Activated naive CD4-positive, alpha-beta T cell treated with anti-CD3 and anti-CD28 coated beads, Interleukin-2, amount 50 U/mL, for 24 hours (primary cell): ENCODE measurements at regions not wholly inside any gene's neighbourhood (a gene's known extent, or its start where the extent isn't known, plus 50 kb on each side); places are given as distances from the start of the nearest gene placed in this dataset.

Experiments used
- H3K27ac Mint-ChIP-seq: one replicate; pipeline ENCODE4 v1.8.0; 2021; ENCODE audit warnings: mild to moderate bottlenecking, mixed read lengths
- H3K27me3 Mint-ChIP-seq: one replicate; pipeline ENCODE4 v1.8.0; 2021; ENCODE audit warnings: mixed read lengths
- H3K36me3 Mint-ChIP-seq: one replicate; pipeline ENCODE4 v1.8.0; 2021; ENCODE audit warnings: mixed read lengths
- H3K4me1 Mint-ChIP-seq: one replicate; pipeline ENCODE4 v1.8.0; 2021; ENCODE audit warnings: mixed read lengths
- H3K4me3 Mint-ChIP-seq: one replicate; pipeline ENCODE4 v1.8.0; 2021; ENCODE audit warnings: mild to moderate bottlenecking, mixed read lengths
- H3K9me3 Mint-ChIP-seq: one replicate; pipeline ENCODE4 v1.8.0; 2021; ENCODE audit warnings: mixed read lengths

DNA sequence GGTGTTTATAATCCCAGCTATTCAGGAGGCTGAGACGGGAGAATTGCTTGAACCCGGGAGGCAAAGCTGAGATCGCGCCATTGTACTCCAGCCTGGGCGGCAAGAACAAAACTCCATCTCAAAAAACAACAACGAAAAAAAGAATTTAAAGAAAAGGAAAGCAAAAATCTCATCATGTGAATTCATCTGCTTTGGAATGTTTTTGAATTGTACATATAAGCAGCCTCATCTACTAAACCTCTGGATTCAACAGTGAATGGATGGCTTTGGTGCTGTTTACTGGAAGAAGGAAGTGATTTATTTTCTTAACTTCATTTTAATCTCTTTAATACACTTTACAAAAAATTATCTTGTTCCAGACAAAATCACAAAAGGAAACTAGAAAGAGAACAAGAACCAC is 51.8 kb upstream of the PNRC1 start:
- H3K4me1 Mint-ChIP-seq, result no peaks in the 10 kb centered on the region
- H3K4me3 Mint-ChIP-seq, result no peak overlapping the region
- no peaks in the 10 kb centered on the region for H3K36me3 Mint-ChIP-seq
- H3K9me3 Mint-ChIP-seq, result no peaks in the 10 kb centered on the region
- no peak overlapping the region for H3K27ac Mint-ChIP-seq
- H3K27me3 Mint-ChIP-seq, result no peaks in the 10 kb centered on the region

GRCh38 chr6:89027756-89028155 is 52.8 kb upstream of the PNRC1 start:
- H3K36me3 Mint-ChIP-seq, result no peaks in the 10 kb centered on the region
- no peak overlapping the region for H3K27ac Mint-ChIP-seq
- no peaks in the 10 kb centered on the region for H3K4me1 Mint-ChIP-seq
- H3K4me3 Mint-ChIP-seq, result no peak overlapping the region
- H3K27me3 Mint-ChIP-seq, result no peaks in the 10 kb centered on the region
- no peaks in the 10 kb centered on the region for H3K9me3 Mint-ChIP-seq

DNA sequence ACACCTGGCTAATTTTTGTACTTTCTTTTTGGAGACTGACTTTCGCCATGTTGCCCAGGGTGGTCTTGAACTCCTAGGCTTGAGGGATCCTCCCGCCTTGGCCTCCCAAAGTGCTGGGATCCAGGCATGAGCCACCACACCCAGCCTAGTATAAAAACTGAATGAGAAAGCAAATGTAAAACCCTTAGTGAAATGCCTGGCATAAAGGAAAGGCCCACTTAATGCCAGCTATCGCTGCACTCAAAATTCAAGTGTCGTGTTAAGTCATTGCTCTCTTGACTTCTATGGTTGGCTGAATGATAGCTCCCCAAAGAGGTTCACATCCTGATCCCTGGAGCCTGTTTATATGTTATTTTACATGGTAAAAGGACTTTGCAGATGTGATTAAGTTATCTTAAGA is 54.4 kb upstream of the PNRC1 start:
- Mint-ChIP-seq H3K27me3 (no peaks in the 10 kb centered on the region), H3K27ac (no peak overlapping the region), H3K4me3 (no peak overlapping the region), H3K4me1 (no peaks in the 10 kb centered on the region), H3K36me3 (no peaks in the 10 kb centered on the region), H3K9me3 (no peaks in the 10 kb centered on the region)

- Mint-ChIP-seq H3K27me3 (no peaks in the 10 kb centered on the region), H3K4me3 (no peak overlapping the region), H3K4me1 (no peaks in the 10 kb centered on the region), H3K9me3 (no peaks in the 10 kb centered on the region), H3K27ac (no peak overlapping the region), H3K36me3 (no peaks in the 10 kb centered on the region)
Observed at GRCh38 chr6:89025633-89026032, 54.9 kb upstream of the PNRC1 start.

DNA sequence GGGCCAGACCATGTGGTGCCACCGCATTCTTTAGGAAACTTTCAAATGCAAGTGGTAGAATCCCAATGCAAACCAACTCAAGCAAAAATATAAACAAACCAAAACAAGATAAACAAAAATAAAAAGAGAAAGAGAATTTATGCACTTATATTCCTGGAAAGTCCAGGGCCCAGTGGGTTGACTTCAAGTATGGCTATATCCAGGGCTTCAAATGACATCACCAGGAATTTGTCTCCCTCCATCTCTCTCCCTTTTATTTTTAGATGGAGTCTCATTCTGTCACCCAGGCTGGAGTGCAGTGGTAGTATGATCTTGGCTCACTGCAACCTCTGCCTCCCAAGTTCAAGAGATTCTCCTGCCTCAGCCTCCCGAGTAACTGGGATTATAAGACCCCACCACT is 56.1 kb upstream of the PNRC1 start:
- no peaks in the 10 kb centered on the region for H3K9me3 Mint-ChIP-seq
- no peaks in the 10 kb centered on the region for H3K27me3 Mint-ChIP-seq
- no peak overlapping the region for H3K27ac Mint-ChIP-seq
- no peaks in the 10 kb centered on the region for H3K36me3 Mint-ChIP-seq
- no peaks in the 10 kb centered on the region for H3K4me1 Mint-ChIP-seq
- no peak overlapping the region for H3K4me3 Mint-ChIP-seq

DNA sequence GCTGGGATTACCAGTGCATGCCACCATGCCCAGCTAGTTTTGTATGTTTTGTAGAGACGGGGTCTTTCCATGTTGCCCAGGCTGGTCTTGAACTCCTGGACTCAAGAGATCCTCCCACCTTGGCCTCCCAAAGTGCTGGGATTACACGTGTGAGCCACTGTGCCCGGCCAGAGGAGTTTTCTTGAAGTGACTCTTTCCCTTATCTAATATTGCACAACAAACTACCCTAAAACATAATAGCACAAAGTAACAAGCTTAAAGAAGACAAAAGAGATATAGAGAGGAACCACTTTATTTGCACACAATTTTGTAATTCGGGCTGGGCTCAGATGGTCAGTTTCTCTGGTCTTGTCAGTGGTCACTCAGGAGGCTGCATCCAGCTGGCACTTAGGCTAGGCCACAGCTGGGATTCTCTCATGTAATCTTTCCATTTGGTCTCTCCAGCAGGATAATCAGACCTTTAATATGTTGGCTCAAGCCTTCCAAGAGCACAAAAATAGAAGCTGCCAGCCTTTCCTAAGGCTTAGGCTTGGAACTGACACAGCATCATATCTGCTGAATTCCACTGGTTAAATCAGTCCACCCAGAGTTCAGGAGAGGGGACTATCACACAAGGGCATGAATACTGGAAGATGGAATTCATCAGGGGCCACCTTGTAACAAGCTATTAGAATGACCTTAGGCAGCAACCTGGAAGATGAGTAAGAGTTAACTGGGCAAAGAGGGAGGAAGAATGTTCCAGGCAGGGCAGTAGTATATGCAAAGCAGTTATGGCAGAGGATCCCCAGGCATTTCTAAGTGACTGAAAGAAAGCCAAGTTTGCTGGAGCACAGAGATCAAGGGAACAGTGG is 56.7 kb upstream of the PNRC1 start:
- Mint-ChIP-seq H3K27me3 (no peaks in the 10 kb centered on the region), H3K9me3 (no peaks in the 10 kb centered on the region), H3K36me3 (no peaks in the 10 kb centered on the region), H3K4me3 (no peak overlapping the region), H3K27ac (no peak overlapping the region), H3K4me1 (no peaks in the 10 kb centered on the region)

DNA sequence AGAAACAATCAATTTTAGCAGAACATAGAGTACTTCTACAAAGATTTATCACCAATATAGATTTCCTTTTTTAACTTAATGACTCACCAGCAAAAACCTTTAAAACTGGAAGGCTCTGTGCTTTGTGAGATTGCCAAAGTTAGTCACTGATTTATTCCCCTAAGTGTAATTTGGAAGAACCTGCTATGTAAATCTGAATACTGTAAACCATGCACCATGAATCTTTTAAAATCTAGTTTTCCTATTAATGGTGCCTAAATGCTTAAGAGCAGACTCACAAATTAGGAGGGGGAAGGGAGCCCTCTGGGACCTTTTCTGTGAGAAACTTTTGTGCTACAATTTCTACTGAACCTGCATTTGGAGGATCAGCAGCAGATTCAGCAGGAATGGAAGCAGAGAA is 57.8 kb upstream of the PNRC1 start:
- Mint-ChIP-seq H3K4me1 (no peaks in the 10 kb centered on the region), H3K27me3 (no peaks in the 10 kb centered on the region), H3K27ac (no peak overlapping the region), H3K4me3 (no peak overlapping the region), H3K9me3 (no peaks in the 10 kb centered on the region), H3K36me3 (no peaks in the 10 kb centered on the region)

GRCh38 chr6:89021629-89022028 is 58.2 kb upstream of the RNGTT start:
- Mint-ChIP-seq H3K4me3 (no peak overlapping the region), H3K36me3 (no peaks in the 10 kb centered on the region), H3K27ac (no peak overlapping the region), H3K9me3 (no peaks in the 10 kb centered on the region), H3K27me3 (no peaks in the 10 kb centered on the region), H3K4me1 (no peaks in the 10 kb centered on the region)

DNA sequence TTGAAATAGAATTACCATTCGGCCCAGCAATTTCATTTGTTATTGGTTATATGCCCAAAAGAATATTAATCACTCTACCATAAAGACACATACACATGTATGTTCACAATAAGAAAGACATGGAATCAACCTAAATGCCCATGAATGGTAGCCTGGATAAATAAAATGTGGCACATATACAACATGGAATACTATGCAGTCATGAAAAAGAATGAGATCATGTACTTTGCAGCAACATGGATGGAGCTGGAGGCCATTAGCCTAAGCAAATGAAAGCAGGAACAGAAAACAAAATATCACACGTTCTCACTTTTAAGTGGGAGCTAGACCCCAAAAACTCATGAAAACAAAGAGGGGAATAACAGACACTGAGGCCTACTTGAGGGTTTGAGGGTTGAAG is 52.6 kb upstream of the RNGTT start:
- H3K4me3 Mint-ChIP-seq, result no peak overlapping the region
- peak overlapping the region; percentile 38 for H3K27ac Mint-ChIP-seq
- no peaks in the 10 kb centered on the region for H3K4me1 Mint-ChIP-seq
- no peaks in the 10 kb centered on the region for H3K36me3 Mint-ChIP-seq
- H3K27me3 Mint-ChIP-seq, result no peaks in the 10 kb centered on the region
- peaks cover 5% of the 10 kb centered on the region for H3K9me3 Mint-ChIP-seq

GRCh38 chr6:89013438-89013837 is 50.0 kb upstream of the RNGTT start:
- H3K36me3 Mint-ChIP-seq, result no peaks in the 10 kb centered on the region
- H3K9me3 Mint-ChIP-seq, result peaks cover 5% of the 10 kb centered on the region
- H3K4me1 Mint-ChIP-seq, result peaks cover 1% of the 10 kb centered on the region
- no peaks in the 10 kb centered on the region for H3K27me3 Mint-ChIP-seq
- H3K4me3 Mint-ChIP-seq, result no peak overlapping the region
- H3K27ac Mint-ChIP-seq, result no peak overlapping the region
